HG03175 (cell line): ENCODE measurements at regions not wholly inside any gene's neighbourhood (a gene's known extent, or its start where the extent isn't known, plus 50 kb on each side); places are given as distances from the start of the nearest gene placed in this dataset.
"Not testable (repeated sequence)": the region's sequence is repeated elsewhere in the genome, so short reads cannot be mapped to it uniquely, and the experiment has no call there.

ENCODE experiments used
- ATAC-seq: cut with Tn5 transposase; IDR thresholded peaks from one replicate; pipeline ENCODE4 v1.9.1; 2021; ENCODE audit warnings: mild to moderate bottlenecking, moderate library complexity; ENCODE audit not compliant: unreplicated experiment

DNA sequence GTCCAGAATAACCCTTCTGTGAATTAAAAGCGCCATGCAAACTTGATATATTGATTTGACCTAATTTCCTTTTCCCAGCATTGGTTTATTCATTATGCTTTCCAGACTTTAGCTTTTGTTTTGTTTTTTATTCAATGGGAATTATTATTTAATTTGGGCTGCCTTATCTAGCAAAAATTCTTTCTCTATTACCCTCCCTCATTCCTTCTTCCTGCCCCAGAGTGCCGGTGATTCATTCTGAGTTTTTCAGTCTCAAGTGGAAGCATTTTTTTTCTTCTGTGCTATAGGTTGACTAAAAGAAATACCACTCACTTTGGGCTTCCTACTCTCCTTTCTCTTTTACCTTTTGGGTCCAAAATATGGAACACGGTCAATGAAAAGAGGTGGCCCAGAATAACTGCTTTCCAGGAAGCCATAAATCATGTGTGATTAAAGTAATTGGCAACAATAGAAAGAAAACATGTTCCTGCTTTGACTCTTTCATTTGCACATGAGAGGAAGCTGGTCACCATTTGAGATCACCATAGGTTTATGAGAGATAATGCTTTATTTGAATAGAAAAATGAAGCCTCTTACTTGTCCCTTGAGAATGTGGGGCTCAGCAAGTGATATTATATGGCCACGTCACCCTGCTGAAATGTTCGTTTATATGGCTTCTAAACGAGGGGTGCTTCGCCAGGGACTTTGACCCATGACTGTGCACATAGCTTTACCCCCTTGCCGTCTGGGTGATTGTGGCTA lies 422.8 kb upstream of the ZEB2 start:
- no peak for ATAC-seq

DNA sequence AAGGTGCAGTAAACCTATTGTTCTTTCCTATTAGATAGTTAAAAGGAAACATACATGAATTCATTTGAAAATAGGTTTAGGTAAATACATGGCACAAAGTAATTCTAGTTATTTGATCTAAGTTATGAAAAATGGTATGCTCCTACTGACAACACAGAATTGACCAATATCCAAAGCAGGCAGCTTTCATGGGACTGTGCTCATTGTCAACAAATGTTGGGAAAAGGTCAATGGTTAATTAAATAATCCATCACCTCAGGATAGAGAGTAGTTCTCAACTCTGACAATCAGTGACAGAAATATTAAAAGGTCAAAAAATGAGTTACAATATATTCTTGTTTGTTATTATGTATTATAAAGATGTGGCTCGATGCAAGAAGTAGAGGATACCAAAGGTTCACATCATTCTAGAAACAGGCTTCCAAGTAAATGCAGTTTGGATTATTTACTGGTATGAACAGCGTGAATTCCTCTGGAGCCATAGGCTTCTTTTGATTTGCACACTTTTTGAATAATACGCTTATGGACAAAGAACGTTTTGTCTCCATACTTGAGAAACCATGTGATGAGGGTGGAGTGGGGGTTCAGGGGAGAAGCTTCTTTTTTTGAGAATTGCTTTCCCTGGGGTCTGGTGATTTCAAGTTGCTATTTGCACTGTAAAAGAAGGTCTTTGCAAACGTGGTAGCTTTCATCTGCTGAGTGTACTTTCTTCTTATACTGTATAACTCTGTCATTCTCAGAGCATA lies 422.0 kb upstream of the ZEB2 start:
- no peak for ATAC-seq

DNA sequence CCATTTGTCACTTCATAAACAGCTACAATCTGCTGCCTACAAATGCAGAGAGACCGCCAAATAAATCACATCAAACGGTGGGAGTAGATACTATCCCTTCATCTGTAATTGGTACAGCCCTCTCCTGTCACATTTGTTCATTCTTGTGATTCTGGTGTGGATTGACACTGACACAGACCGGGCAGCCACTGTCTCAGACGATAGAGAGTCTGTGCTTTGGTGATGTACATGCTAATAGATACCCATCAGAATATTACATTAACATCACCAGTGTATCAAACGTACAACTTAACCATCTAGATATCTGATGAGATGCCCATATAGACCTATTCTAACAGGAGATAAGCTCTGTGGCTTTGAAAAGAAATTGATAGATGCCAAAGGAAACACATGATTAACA lies 419.7 kb upstream of the ZEB2 start:
- ATAC-seq: no peak

DNA sequence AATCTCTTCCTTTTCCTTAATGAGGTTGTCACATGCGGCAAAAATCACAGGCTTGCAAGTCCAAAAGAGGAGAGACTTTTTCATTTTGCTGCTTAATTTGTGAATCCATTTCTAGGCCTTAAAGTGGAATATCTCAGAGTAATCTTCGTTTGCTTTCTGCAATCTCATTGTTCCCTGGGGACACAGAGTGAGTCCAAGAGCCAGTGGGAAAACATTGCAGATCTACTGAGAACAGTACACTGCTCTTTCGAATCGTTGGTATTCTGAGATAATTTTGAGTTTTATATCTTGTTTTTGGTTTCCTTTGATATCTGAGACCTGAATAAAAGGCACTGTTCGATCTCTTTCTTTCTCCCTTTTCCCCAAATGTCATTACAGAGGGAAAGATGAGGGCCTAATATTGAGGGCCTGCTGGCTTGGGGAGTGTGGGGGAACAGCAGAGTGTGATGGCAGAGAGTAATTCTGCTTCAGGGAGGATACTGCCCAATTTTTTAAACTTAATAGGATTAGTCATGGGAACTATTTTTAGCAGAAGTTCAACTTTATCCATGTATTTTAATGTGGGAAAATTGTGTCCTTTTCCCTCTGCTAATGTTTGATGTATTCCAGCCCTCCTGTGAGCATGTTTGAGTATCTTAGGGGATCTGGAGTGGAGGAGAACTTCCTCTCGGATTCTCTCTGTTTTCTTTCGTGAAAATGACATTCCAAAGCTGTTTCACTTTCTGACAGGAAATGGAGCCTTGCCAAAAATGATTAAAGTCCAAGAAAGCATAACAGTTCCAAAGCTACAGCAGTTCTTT lies 418.2 kb upstream of the ZEB2 start:
- no peak for ATAC-seq

DNA sequence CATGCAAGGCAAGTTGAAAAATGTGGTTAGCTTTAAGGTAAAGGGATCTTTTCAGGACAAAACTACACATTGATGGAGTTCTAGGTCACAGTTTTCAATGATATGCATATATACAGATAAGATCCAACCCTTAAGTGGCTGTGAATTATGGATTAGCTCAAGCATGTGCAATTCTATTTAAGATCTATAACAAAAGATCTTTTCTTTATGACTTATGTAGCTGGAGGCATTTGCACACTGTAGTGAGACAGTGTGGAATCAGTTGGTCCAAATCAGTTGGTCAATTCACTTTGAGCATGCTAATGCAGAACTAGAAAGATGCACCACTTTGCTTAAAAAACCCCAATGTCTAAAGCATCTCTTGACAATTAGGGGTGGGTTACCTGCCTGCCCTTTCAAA lies 417.1 kb upstream of the ZEB2 start:
- ATAC-seq: no peak

DNA sequence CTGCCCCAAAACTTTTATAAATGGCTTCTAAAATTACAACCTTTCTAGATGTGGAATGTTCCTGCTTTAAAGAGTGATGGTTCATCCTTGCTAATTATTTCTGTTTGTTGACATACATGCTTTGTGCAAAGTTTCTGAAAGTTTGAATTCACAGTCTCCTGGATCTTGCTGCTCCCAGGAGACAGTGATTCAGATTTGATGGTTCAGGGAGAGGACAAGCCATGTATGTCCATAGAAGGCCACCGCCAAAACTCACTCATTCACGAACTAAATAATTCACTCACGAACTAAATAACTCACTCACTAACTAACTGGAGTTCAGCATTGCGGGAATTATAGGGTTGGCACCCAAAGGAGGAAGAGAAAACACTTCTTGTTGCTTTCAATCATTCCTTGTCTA lies 416.5 kb upstream of the ZEB2 start:
- no peak for ATAC-seq

DNA sequence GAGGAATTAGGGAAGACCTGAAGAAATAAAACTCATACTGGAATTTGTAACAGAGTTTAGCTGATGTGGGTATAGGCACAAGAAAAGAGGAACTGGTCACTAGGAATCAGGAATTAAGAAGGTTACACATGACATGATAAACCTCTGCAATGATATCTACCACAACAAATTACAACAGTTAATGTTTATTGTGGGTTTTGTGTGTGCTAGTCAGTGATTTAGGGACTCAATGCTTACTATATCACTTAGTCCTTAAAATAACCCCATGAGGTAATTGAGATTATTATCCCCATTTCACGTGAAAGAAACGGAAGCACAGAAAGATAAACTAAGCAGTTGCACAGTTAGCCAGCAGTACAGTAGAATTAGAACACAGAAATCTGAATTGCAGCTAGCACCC lies 415.8 kb upstream of the ZEB2 start:
- no peak for ATAC-seq

DNA sequence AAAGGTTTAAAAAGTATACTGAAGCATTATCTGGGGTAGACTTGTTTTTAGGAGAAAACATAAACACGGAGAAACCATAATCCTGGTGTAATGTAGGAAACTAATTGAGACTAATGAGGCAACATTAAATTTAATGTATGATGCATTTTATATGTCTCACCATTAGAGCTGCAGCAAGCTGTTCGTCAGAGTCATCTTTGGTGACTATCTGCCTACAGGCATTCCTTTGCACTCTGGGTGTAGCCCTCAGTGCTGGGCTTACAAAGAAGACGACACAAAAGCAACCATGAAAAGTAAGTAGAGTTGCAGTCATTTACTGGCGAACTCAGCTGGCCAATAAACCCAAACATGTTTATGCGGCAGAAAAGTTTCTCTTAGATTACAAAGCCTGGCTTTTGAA lies 415.3 kb upstream of the ZEB2 start:
- ATAC-seq: no peak

DNA sequence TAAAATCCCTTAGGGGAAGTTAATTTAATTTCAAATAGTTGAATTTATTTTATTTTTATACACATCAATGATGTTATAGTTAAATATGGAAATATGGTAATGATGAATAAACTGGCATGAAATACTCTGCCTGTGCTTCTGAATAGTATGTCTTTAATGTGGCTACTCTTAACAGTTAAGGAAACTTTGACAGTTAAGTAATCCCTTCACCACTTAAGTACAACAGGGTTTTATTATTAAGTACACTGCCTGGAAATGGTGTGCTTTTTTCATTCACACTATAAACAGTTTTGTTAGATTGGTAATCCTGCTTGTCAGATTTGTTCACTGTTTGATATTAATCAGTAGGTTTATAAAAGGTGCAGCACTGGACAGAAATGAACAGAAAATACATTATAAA lies 412.0 kb upstream of the ZEB2 start:
- ATAC-seq: no peak

DNA sequence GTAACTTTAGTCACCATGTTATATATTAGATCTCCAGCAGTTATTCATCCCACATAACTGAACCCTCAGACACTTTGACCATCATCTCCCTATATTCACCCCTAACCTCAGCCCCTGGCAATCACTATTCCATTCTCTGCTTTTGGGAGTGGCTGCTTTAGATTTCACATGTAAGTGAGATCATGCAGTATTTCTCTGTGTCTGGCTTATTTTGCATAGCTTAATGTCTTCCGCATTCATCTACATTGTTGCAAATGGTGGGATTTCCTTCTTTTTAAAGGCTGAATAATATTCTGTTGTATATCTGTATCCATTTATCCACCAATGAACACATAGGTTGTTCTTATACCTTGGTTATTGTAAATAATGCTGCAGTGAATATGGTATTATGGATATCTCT lies 411.6 kb upstream of the ZEB2 start:
- ATAC-seq: no peak

DNA sequence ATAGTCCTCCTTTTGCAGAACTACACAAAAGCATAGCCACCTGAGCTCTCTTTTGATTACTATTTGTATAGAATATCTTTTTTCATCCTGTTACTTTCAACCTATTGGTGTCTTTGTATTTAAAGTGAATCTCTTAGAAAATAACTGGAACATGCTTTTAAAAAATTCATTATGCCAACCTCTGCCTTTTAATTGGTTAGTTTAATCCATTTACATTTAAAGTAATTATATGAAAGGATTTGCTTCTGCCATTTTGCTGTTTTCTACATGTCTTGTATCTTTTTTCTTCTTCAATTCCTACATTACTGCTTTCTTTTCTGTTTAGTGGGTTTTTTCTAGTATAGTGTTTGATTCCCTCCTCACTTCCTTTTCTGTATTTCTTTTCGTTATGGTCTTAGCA lies 407.5 kb upstream of the ZEB2 start:
- ATAC-seq: no peak

DNA sequence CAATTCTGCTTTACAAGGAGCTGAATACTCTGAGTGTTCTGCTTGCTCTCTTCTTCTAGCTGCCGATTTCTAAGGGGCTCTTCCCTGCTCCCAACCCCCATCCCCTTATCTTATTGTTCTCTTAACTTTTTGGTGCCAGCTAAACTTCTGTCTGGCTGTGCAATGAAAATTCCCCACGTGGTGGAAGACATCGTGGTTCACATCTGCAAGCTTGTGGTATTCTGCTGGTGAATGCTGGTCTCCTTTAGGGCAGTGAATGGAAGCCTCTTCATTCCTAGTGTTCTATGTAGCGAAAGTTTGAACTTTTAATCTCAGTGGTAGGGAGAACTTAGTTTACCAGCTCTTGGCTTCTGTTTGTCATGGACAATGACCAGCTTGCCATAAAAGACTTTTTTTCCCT lies 406.0 kb upstream of the ZEB2 start:
- ATAC-seq: no peak

DNA sequence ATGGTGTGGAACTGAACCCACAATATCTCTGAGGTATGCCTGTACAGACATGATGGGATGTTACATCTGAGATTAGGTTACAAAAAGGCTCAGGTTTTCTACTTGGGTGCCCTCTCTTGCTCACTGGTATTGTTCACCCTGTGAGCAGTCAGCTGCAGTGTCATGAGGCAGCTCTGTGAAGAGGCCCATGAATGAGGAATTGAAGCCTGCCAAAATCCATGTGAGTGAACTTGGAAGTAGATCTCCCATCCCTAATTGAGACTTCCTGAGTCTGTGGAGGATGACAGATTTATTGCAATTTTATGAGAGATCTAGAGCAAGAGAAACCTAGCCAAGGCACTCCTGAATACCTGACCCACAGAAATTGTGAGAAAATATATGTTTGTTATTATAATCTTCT lies 404.9 kb upstream of the ZEB2 start:
- no peak for ATAC-seq

DNA sequence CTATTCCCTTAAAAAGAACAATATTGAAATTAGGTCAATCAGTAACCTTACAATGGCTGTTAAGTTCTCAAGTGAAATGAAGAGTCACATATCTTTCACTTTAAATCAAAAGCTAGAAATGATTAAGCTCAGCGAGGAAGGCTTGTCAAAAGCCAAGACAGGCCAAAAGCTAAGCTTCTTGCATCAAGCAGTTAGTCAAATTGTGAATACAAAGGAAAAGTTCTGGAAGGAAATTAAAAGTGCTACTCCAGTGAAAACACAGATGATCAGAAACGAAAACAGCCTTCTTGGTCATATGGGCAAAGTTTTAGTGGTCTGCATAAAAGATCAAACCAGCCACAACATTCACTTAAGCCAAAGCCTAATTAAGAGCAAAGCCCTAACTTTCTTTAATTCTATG lies 402.6 kb upstream of the ZEB2 start:
- ATAC-seq: no peak

DNA sequence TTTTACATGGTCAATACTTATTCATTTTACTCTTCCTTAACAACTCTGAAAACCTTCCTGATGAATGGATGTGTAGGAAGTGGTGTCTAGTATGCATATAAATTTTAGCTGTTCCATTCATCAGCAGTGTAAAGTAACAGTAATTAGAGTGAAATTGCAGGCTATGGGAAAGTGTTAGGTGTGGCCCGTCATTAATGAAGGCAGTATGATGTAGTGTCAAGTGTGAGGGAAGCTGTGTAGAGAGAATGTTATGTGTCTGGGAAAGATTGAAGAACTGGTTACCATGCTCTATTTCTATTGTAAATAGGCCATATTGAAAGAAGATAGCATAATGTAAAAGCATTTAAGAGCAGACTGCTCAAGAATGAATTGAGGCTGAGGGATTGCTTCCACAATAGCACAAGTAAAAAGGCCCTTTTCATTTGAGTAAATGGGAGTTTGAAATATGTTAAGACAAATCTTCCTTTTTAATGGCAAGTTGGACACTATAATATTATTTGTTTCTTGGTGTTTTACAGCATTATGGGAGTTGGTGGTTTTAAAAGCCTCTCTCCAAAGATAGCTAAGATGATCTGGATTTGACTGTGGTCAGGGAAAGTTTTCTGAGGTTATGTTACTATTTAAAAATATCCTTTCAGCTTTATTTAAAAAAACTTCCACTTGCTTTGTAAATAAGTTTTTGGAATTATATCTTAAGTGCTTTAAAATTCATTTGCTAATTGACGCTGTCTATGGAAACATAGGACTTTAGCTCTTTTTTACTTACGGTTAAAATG lies 401.0 kb upstream of the ZEB2 start:
- ATAC-seq: no peak

DNA sequence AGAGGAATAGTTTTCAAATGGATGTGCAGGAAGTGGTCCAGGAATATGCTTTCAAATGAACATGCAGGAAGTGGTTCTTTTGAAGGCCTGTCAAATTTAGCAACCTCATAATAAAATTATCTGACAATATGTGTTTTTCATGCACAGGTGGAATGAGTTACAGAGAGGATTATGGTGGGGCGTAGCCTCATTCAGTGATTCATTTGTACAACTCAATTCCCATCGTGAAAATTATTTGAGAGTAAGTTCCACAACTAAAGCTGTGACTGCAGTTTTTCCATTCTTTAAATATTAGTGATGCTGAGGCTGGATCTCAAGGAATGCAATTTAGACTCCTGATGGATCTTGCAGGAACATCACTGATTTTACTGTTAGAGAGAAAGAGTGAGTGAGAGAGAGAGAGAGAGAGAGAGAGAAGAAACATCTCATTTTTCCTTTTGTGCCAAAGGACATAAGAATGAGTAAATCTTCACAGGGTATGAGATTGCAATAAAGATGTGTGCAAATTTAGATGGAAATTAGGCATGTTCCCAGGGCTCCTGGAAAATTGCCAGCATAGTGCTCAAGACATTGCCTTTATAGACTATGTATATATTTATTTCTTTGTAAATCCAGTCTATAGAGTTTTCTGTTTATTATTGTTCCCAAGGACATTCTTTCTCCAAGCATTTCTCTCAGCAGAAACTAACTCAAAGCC lies 394.9 kb upstream of the ZEB2 start:
- ATAC-seq: no peak

DNA sequence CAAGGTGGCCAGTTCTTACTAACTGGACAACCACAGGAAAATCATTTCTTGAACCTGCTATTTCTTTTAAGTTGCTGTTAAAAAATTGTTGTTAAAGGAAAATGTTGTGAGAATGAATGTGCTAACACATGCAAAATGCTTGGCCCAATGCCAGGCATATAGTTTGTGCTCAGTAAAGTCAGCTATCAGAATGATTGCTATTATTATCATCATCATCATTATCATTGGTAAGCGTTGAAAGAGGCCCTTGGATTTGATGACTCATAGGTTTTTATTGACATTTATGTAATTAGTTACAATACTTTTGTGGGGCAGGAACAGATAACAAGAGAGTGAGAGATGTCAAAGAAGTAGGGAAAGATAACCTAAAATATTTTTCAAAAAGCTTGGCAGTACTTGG lies 394.2 kb upstream of the ZEB2 start:
- no peak for ATAC-seq

DNA sequence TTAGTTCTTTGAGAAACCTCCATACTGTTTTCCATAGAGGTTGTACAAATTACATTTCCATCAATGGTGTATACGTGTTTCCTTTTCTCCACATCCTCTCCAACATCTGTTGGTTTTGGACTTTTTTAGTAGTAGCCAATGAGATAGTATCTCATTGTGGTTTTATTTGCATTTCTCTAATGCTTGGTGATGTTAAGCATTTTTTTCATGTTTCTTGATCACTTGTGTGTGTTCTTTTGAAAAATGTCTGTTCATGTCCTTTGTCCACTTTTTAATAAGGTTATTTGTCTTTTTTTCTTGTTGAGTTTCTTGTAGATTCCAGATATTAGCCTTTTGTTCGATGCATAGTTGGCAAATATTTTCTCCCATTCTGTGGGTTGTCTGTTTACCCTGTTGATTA lies 392.3 kb upstream of the ZEB2 start:
- ATAC-seq: no peak

DNA sequence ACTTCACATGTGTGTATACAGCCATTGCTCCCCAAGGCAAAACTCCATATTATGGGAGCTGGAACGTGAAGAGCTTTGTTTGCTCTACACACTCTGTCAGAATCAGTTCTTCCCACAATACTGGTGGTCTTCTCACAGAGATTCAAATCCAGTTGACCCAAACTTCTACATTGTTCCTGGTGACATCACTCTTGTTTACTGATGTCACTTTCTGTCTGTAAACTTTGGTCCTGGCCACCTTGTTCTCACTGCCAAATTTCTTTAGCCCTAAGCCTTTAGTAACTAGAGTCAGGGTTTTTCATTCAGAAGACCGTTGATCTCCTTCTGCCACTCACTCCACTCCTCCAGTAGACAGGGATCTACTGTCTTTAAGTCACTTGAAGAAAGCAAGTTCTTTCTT lies 386.0 kb upstream of the ZEB2 start:
- ATAC-seq: no peak

DNA sequence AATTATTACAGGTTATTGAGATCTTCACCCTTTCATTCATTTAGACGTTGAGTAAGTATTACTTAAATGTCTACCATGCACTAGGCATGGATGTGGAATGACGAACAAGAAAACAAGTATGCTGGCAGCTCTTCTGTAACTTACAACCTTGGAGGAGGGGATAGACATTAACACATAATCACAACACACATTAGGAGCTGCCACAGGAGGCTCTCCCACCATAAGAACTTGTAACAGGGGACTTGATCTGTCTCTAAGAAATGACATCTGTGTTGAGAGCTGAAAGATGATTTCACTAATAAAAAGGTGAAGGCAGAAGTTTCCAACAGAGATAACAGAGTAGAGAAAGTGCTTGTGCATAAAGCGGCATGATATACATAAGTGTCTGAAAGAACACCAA lies 384.7 kb upstream of the ZEB2 start:
- ATAC-seq: no peak

DNA sequence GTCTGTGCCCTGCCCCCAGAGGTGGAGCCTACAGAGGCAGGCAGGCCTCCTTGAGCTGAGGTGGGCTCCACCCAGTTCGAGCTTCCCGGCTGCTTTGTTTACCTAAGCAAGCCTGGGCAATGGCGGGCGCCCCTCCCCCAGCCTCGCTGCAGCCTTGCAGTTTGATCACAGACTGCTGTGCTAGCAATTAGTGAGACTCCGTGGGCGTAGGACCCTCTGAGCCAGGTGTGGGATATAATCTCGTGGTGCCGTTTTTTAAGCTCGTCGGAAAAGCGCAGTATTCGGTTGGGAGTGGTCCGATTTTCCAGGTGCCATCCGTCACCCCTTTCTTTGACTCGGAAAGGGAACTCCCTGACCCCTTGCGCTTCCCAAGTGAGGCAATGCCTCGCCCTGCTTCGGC lies 383.1 kb upstream of the ZEB2 start:
- not testable (repeated sequence) for ATAC-seq
